ENCODE measurements at regions not wholly inside any gene's neighbourhood (a gene's known extent, or its start where the extent isn't known, plus 50 kb on each side); places are given as distances from the start of the nearest gene placed in this dataset.

GRCh38 chr3:21094686-21095085, 656.3 kb downstream of the ZNF385D start:
- H3K27me3 ChIP-seq (replicated peaks; ENCODE audit: insufficient read depth, low read depth, low read length, poor library complexity): no peaks in the 10 kb centered on the region
- DNase-seq (ENCODE audit: low spot score): no peak
- H3K36me3 ChIP-seq (ENCODE audit: insufficient read depth, low read length, poor library complexity, severe bottlenecking): no peaks in the 10 kb centered on the region
- intact Hi-C loops (cut with micrococcal nuclease; ENCODE audit: unreplicated experiment): no loop called here
- no TSS peak for BruUV-seq (replicated peaks)
- TF ChIP-seq EZH2 (IDR thresholded peaks at IDR 0.05; ENCODE audit: borderline replicate concordance, low read depth, low read length, poor library complexity, severe bottlenecking): no peak
- no peak for TF ChIP-seq CTCF (conservative IDR thresholded peaks at IDR 0.05; ENCODE audit: low read depth, low read length)
- H3K9me3 ChIP-seq (ENCODE audit: low read depth, low read length, poor library complexity, severe bottlenecking): peaks cover 39% of the 10 kb centered on the region
- no peak overlapping the region for H3K27ac ChIP-seq (ENCODE audit: low read depth, low read length, poor library complexity, severe bottlenecking)
- H3K4me3 ChIP-seq (ENCODE audit: low read depth, low read length, poor library complexity, severe bottlenecking): no peak overlapping the region
- no peaks in the 10 kb centered on the region for H3K4me1 ChIP-seq (ENCODE audit: insufficient read depth, low read length, poor library complexity, severe bottlenecking)
- ChIA-PET POLR2A (ENCODE audit: low non-redundant PET) (no interaction called here), CTCF (no interaction called here)

GRCh38 chr3:21073561-21073960, 677.4 kb downstream of the ZNF385D start:
- Histone ChIP-seq H3K27ac (ENCODE audit: low read depth, low read length, poor library complexity, severe bottlenecking) (no peak overlapping the region), H3K27me3 (replicated peaks; ENCODE audit: insufficient read depth, low read depth, low read length, poor library complexity) (no peaks in the 10 kb centered on the region), H3K4me3 (ENCODE audit: low read depth, low read length, poor library complexity, severe bottlenecking) (no peak overlapping the region), H3K36me3 (ENCODE audit: insufficient read depth, low read length, poor library complexity, severe bottlenecking) (no peaks in the 10 kb centered on the region), H3K9me3 (ENCODE audit: low read depth, low read length, poor library complexity, severe bottlenecking) (peaks cover 19% of the 10 kb centered on the region), H3K4me1 (ENCODE audit: insufficient read depth, low read length, poor library complexity, severe bottlenecking) (no peaks in the 10 kb centered on the region)
- CTCF ChIA-PET: no interaction called here
- DNase-seq (ENCODE audit: low spot score): no peak
- intact Hi-C loops (cut with micrococcal nuclease; ENCODE audit: unreplicated experiment): no loop called here
- no peak for TF ChIP-seq CTCF (conservative IDR thresholded peaks at IDR 0.05; ENCODE audit: low read depth, low read length)
- TF ChIP-seq EZH2 (IDR thresholded peaks at IDR 0.05; ENCODE audit: borderline replicate concordance, low read depth, low read length, poor library complexity, severe bottlenecking): no peak
- no TSS peak for BruUV-seq (replicated peaks)
- POLR2A ChIA-PET (ENCODE audit: low non-redundant PET): no interaction called here

- no peak for TF ChIP-seq EZH2 (IDR thresholded peaks at IDR 0.05; ENCODE audit: borderline replicate concordance, low read depth, low read length, poor library complexity, severe bottlenecking)
- TF ChIP-seq CTCF (conservative IDR thresholded peaks at IDR 0.05; ENCODE audit: low read depth, low read length): no peak
- CTCF ChIA-PET: no interaction called here
- BruUV-seq (replicated peaks): no TSS peak
These were observed 683.8 kb downstream of the ZNF385D start for GRCh38 chr3:21067031-21067813.

More at GRCh38 chr3:21067031-21067813, 683.8 kb downstream of the ZNF385D start:
- no peaks in the 10 kb centered on the region for H3K27me3 ChIP-seq (replicated peaks; ENCODE audit: insufficient read depth, low read depth, low read length, poor library complexity)
- DNase-seq (ENCODE audit: low spot score): no peak
- no peak overlapping the region for H3K4me3 ChIP-seq (ENCODE audit: low read depth, low read length, poor library complexity, severe bottlenecking)
- POLR2A ChIA-PET (ENCODE audit: low non-redundant PET): no interaction called here
- H3K4me1 ChIP-seq (ENCODE audit: insufficient read depth, low read length, poor library complexity, severe bottlenecking): no peaks in the 10 kb centered on the region
- intact Hi-C loops (cut with micrococcal nuclease; ENCODE audit: unreplicated experiment): no loop called here
- no peaks in the 10 kb centered on the region for H3K36me3 ChIP-seq (ENCODE audit: insufficient read depth, low read length, poor library complexity, severe bottlenecking)
- H3K27ac ChIP-seq (ENCODE audit: low read depth, low read length, poor library complexity, severe bottlenecking): no peak overlapping the region
- H3K9me3 ChIP-seq (ENCODE audit: low read depth, low read length, poor library complexity, severe bottlenecking): peaks cover 26% of the 10 kb centered on the region

Data from A673 (cell line).